CD4-positive, alpha-beta memory T cell (primary cell): ENCODE measurements at regions not wholly inside any gene's neighbourhood (a gene's known extent, or its start where the extent isn't known, plus 50 kb on each side); places are given as distances from the start of the nearest gene placed in this dataset.

Source experiments
- CTCF ChIA-PET: fragments of 350-600 bp; sonication (Branson Sonifier 250); formaldehyde crosslinking; loops from one replicate; lab custom pipeline; 2021; ENCODE audit warnings: inconsistent platforms; ENCODE audit not compliant: partially characterized antibody; lab: Charles Lee
- POLR2A ChIA-PET: fragments of 350-600 bp; sonication (Branson Sonifier 250); formaldehyde crosslinking; loops from one replicate; lab custom pipeline; 2021; ENCODE audit not compliant: partially characterized antibody; lab: Charles Lee
- DNase-seq, 5 donors: peaks; one replicate each; pipeline versions ENCODE4 v3.0.0 to v3.0.0-alpha.2; 2020 to 2022; ENCODE audit warnings: mixed read lengths in 1 of 5
- H3K27ac ChIP-seq: one replicate; pipeline ENCODE4 v1.7.0; 2013; ENCODE audit warnings: low read depth, low read length
- H3K27me3 ChIP-seq: 2 replicates; pipeline ENCODE4 v1.7.0; 2013; ENCODE audit warnings: mild to moderate bottlenecking, low read length, moderate library complexity; ENCODE audit not compliant: insufficient read depth
- H3K36me3 ChIP-seq: 2 replicates; pipeline ENCODE4 v1.7.0; 2013; ENCODE audit warnings: mild to moderate bottlenecking, low read length, moderate library complexity; ENCODE audit not compliant: insufficient read depth
- H3K4me1 ChIP-seq: 2 replicates; pipeline ENCODE4 v1.7.0; 2013; ENCODE audit warnings: mild to moderate bottlenecking, low read length, moderate library complexity; ENCODE audit not compliant: insufficient read depth
- H3K4me3 ChIP-seq, 2 donors: one replicate each; pipeline ENCODE4 v1.7.0; 2013; ENCODE audit warnings: low read length in 2 of 2, mild to moderate bottlenecking in 1 of 2
- H3K9me3 ChIP-seq, 2 donors: one replicate each; pipeline ENCODE4 v1.7.0; 2013; ENCODE audit warnings: low read length in 2 of 2, control low read depth in 1 of 2; ENCODE audit not compliant: control insufficient read depth in 1 of 2
- H3K27ac Mint-ChIP-seq, 7 donors: one replicate each; pipeline ENCODE4 v1.8.0; 2020 to 2021; ENCODE audit warnings: mixed read lengths in 7 of 7, mild to moderate bottlenecking in 6 of 7, inconsistent platforms in 3 of 7, moderate library complexity in 3 of 7
- H3K27me3 Mint-ChIP-seq, 2 donors: one replicate each; pipeline ENCODE4 v1.8.0; 2020 to 2021; ENCODE audit warnings: mixed read lengths in 2 of 2
- H3K36me3 Mint-ChIP-seq, 2 donors: one replicate each; pipeline ENCODE4 v1.8.0; 2020 to 2021; ENCODE audit warnings: mixed read lengths in 2 of 2, inconsistent platforms in 1 of 2, mild to moderate bottlenecking in 1 of 2
- H3K4me1 Mint-ChIP-seq, 4 donors: one replicate each; pipeline ENCODE4 v1.8.0; 2020 to 2021; ENCODE audit warnings: mixed read lengths in 4 of 4, mild to moderate bottlenecking in 1 of 4
- H3K4me3 Mint-ChIP-seq, 8 donors: one replicate each; pipeline ENCODE4 v1.8.0; 2020 to 2021; ENCODE audit warnings: mixed read lengths in 8 of 8, mild to moderate bottlenecking in 7 of 8, moderate library complexity in 6 of 8, inconsistent platforms in 3 of 8
- H3K9me3 Mint-ChIP-seq, 8 donors: one replicate each; pipeline ENCODE4 v1.8.0; 2020 to 2021; ENCODE audit warnings: mixed read lengths in 8 of 8, mild to moderate bottlenecking in 5 of 8, inconsistent platforms in 3 of 8, moderate library complexity in 1 of 8
- intact Hi-C: fragments of 100-400 bp; cut with micrococcal nuclease; formaldehyde crosslinking; loops from one replicate; pipeline ENCODE4 v1.15.1; 2023

- peaks cover 0 to 15% (median 5%) of the 10 kb centered on the region in 8 donors for H3K9me3 Mint-ChIP-seq
- no peaks in the 10 kb centered on the region for H3K9me3 ChIP-seq
- H3K36me3 ChIP-seq: no peaks in the 10 kb centered on the region
- no peaks in the 10 kb centered on the region for H3K4me1 Mint-ChIP-seq
- H3K27me3 ChIP-seq: no peaks in the 10 kb centered on the region
- no peak overlapping the region for H3K4me3 Mint-ChIP-seq
- H3K27ac Mint-ChIP-seq: no peak overlapping the region
- intact Hi-C loops: no loop called here
- ChIA-PET POLR2A (no interaction called here), CTCF (no interaction called here)
- no peak overlapping the region for H3K4me3 ChIP-seq
- H3K4me1 ChIP-seq: no peaks in the 10 kb centered on the region
- H3K27ac ChIP-seq: no peak overlapping the region
- no peaks in the 10 kb centered on the region for H3K27me3 Mint-ChIP-seq
- H3K36me3 Mint-ChIP-seq: no peaks in the 10 kb centered on the region
- no peak for DNase-seq
Observed at GRCh38 chr2:66802877-66803276, 368.0 kb downstream of the MEIS1 start.

- Mint-ChIP-seq H3K4me3 (no peak overlapping the region), H3K9me3 (peaks cover 0 to 11% (median 4%) of the 10 kb centered on the region in 8 donors), H3K27ac (no peak overlapping the region), H3K4me1 (no peaks in the 10 kb centered on the region), H3K36me3 (no peaks in the 10 kb centered on the region), H3K27me3 (no peaks in the 10 kb centered on the region)
- H3K9me3 ChIP-seq: no peaks in the 10 kb centered on the region
- DNase-seq: no peak
- ChIA-PET CTCF (interaction anchor here (0.6 kb wide), 1 partner anchor 1163 kb away, joined by 3 read pairs; no protein-coding TSS in a partner anchor), POLR2A (no interaction called here)
- H3K36me3 ChIP-seq: no peaks in the 10 kb centered on the region
- no peaks in the 10 kb centered on the region for H3K27me3 ChIP-seq
- H3K4me3 ChIP-seq: no peak overlapping the region
- intact Hi-C loops: no loop called here
- H3K4me1 ChIP-seq: no peaks in the 10 kb centered on the region
- no peak overlapping the region for H3K27ac ChIP-seq
Observed at GRCh38 chr2:66803726-66804125, 368.8 kb downstream of the MEIS1 start.

- intact Hi-C loops: no loop called here
- Mint-ChIP-seq H3K4me1 (no peaks in the 10 kb centered on the region), H3K27me3 (no peaks in the 10 kb centered on the region), H3K9me3 (peaks cover 0 to 11% (median 4%) of the 10 kb centered on the region in 8 donors), H3K4me3 (no peak overlapping the region), H3K27ac (no peak overlapping the region), H3K36me3 (no peaks in the 10 kb centered on the region)
- H3K27me3 ChIP-seq: no peaks in the 10 kb centered on the region
- H3K4me1 ChIP-seq: no peaks in the 10 kb centered on the region
- ChIA-PET POLR2A (no interaction called here), CTCF (no interaction called here)
- no peaks in the 10 kb centered on the region for H3K36me3 ChIP-seq
- no peak overlapping the region for H3K27ac ChIP-seq
- DNase-seq: no peak
- H3K4me3 ChIP-seq: no peak overlapping the region
- no peaks in the 10 kb centered on the region for H3K9me3 ChIP-seq
Observed at GRCh38 chr2:66805016-66805865, 370.3 kb downstream of the MEIS1 start.

- Histone ChIP-seq H3K4me3 (no peak overlapping the region), H3K27me3 (no peaks in the 10 kb centered on the region), H3K9me3 (no peaks in the 10 kb centered on the region), H3K4me1 (no peaks in the 10 kb centered on the region), H3K36me3 (no peaks in the 10 kb centered on the region), H3K27ac (no peak overlapping the region)
- Mint-ChIP-seq H3K27me3 (no peaks in the 10 kb centered on the region), H3K36me3 (no peaks in the 10 kb centered on the region), H3K9me3 (peaks cover 0 to 11% (median 4%) of the 10 kb centered on the region in 8 donors), H3K27ac (no peak overlapping the region), H3K4me1 (no peaks in the 10 kb centered on the region), H3K4me3 (no peak overlapping the region)
- CTCF ChIA-PET: no interaction called here
- POLR2A ChIA-PET: no interaction called here
- intact Hi-C loops: no loop called here
- no peak for DNase-seq
Observed at GRCh38 chr2:66805968-66806367, 371.0 kb downstream of the MEIS1 start.

- Histone ChIP-seq H3K36me3 (no peaks in the 10 kb centered on the region), H3K4me3 (no peak overlapping the region), H3K9me3 (no peaks in the 10 kb centered on the region), H3K27me3 (no peaks in the 10 kb centered on the region), H3K27ac (no peak overlapping the region), H3K4me1 (no peaks in the 10 kb centered on the region)
- no peak for DNase-seq
- CTCF ChIA-PET: no interaction called here
- intact Hi-C loops: no loop called here
- no peak overlapping the region for H3K27ac Mint-ChIP-seq
- H3K4me1 Mint-ChIP-seq: no peaks in the 10 kb centered on the region
- no peak overlapping the region for H3K4me3 Mint-ChIP-seq
- H3K27me3 Mint-ChIP-seq: no peaks in the 10 kb centered on the region
- POLR2A ChIA-PET: no interaction called here
- H3K9me3 Mint-ChIP-seq: peaks cover 0 to 5% (median 3%) of the 10 kb centered on the region in 8 donors
- H3K36me3 Mint-ChIP-seq: no peaks in the 10 kb centered on the region
Observed at GRCh38 chr2:66813525-66813924, 378.6 kb downstream of the MEIS1 start.

- POLR2A ChIA-PET: no interaction called here
Observed at GRCh38 chr2:66813976-66814375, 379.1 kb downstream of the MEIS1 start.

GRCh38 chr2:66814916-66815315 lies 380.0 kb downstream of the MEIS1 start:
- Histone ChIP-seq H3K4me3 (no peak overlapping the region), H3K36me3 (no peaks in the 10 kb centered on the region), H3K9me3 (no peaks in the 10 kb centered on the region), H3K4me1 (no peaks in the 10 kb centered on the region), H3K27ac (no peak overlapping the region), H3K27me3 (no peaks in the 10 kb centered on the region)
- POLR2A ChIA-PET: no interaction called here
- Mint-ChIP-seq H3K9me3 (peaks cover 0 to 10% (median 3%) of the 10 kb centered on the region in 8 donors), H3K27me3 (no peaks in the 10 kb centered on the region), H3K36me3 (no peaks in the 10 kb centered on the region), H3K4me1 (no peaks in the 10 kb centered on the region), H3K27ac (no peak overlapping the region), H3K4me3 (no peak overlapping the region)
- CTCF ChIA-PET: no interaction called here
- no peak for DNase-seq
- intact Hi-C loops: no loop called here

More at GRCh38 chr2:66813976-66814375, 379.1 kb downstream of the MEIS1 start:
- CTCF ChIA-PET: no interaction called here
- DNase-seq: no peak
- Histone ChIP-seq H3K4me1 (no peaks in the 10 kb centered on the region), H3K36me3 (no peaks in the 10 kb centered on the region), H3K27me3 (no peaks in the 10 kb centered on the region), H3K9me3 (no peaks in the 10 kb centered on the region), H3K4me3 (no peak overlapping the region), H3K27ac (no peak overlapping the region)
- H3K27me3 Mint-ChIP-seq: no peaks in the 10 kb centered on the region
- H3K27ac Mint-ChIP-seq: no peak overlapping the region
- no peak overlapping the region for H3K4me3 Mint-ChIP-seq
- peaks cover 0 to 9% (median 3%) of the 10 kb centered on the region in 8 donors for H3K9me3 Mint-ChIP-seq
- intact Hi-C loops: no loop called here
- no peaks in the 10 kb centered on the region for H3K36me3 Mint-ChIP-seq
- H3K4me1 Mint-ChIP-seq: no peaks in the 10 kb centered on the region
